ENCODE measurements at regions not wholly inside any gene's neighbourhood (a gene's known extent, or its start where the extent isn't known, plus 50 kb on each side); places are given as distances from the start of the nearest gene placed in this dataset.

GRCh38 chr6:62683063-62683462 is 397.0 kb upstream of the KHDRBS2 start:
- TF ChIP-seq CTCF (conservative IDR thresholded peaks at IDR 0.05; ENCODE audit: control insufficient read depth, insufficient read depth, low read depth, low read length), result no peak
- DNase-seq (ENCODE audit: low read depth), result no peak

GRCh38 chr6:62681108-62681507 is 395.1 kb upstream of the KHDRBS2 start:
- DNase-seq (ENCODE audit: low read depth), result no peak
- TF ChIP-seq CTCF (conservative IDR thresholded peaks at IDR 0.05; ENCODE audit: control insufficient read depth, insufficient read depth, low read depth, low read length), result no peak
- no peak overlapping the region for H3K4me3 ChIP-seq (ENCODE audit: control insufficient read depth, low read depth, low read length)

More at GRCh38 chr6:62683063-62683462, 397.0 kb upstream of the KHDRBS2 start:
- no peak overlapping the region for H3K4me3 ChIP-seq (ENCODE audit: control insufficient read depth, low read depth, low read length)

- DNase-seq (ENCODE audit: low read depth), result no peak
- no peak overlapping the region for H3K4me3 ChIP-seq (ENCODE audit: control insufficient read depth, low read depth, low read length)
- TF ChIP-seq CTCF (conservative IDR thresholded peaks at IDR 0.05; ENCODE audit: control insufficient read depth, insufficient read depth, low read depth, low read length), result no peak
Observed at GRCh38 chr6:62672989-62673388, 387.0 kb upstream of the KHDRBS2 start.

- DNase-seq (ENCODE audit: low read depth), result no peak
- TF ChIP-seq CTCF (conservative IDR thresholded peaks at IDR 0.05; ENCODE audit: control insufficient read depth, insufficient read depth, low read depth, low read length), result no peak
- H3K4me3 ChIP-seq (ENCODE audit: control insufficient read depth, low read depth, low read length), result no peak overlapping the region
Observed at GRCh38 chr6:62670490-62671223, 384.6 kb upstream of the KHDRBS2 start.

- TF ChIP-seq CTCF (conservative IDR thresholded peaks at IDR 0.05; ENCODE audit: control insufficient read depth, insufficient read depth, low read depth, low read length), result no peak
- no peak overlapping the region for H3K4me3 ChIP-seq (ENCODE audit: control insufficient read depth, low read depth, low read length)
- DNase-seq (ENCODE audit: low read depth), result no peak
Observed at GRCh38 chr6:62669831-62670230, 383.8 kb upstream of the KHDRBS2 start.

- no peak overlapping the region for H3K4me3 ChIP-seq (ENCODE audit: control insufficient read depth, low read depth, low read length)
- no peak for TF ChIP-seq CTCF (conservative IDR thresholded peaks at IDR 0.05; ENCODE audit: control insufficient read depth, insufficient read depth, low read depth, low read length)
- peak; percentile 36 for DNase-seq (ENCODE audit: low read depth)
Observed at GRCh38 chr6:62652692-62653328, 366.8 kb upstream of the KHDRBS2 start.
